ENCODE measurements at regions not wholly inside any gene's neighbourhood (a gene's known extent, or its start where the extent isn't known, plus 50 kb on each side); places are given as distances from the start of the nearest gene placed in this dataset.

- TF ChIP-seq RNF2 (conservative IDR thresholded peaks at IDR 0.05; ENCODE audit: low read depth) (no peak), CTCF (CRISPR knock-in tag; IDR thresholded peaks at IDR 0.05) (no peak), REST (IDR thresholded peaks at IDR 0.05; ENCODE audit: borderline replicate concordance in 1 of 2, low read depth in 1 of 2, low read length in 2 of 2) (no peak), TAF1 (CRISPR knock-in tag; IDR thresholded peaks at IDR 0.05) (no peak), IKZF5 (CRISPR knock-in tag; IDR thresholded peaks at IDR 0.05) (no peak)
Observed at GRCh38 chr4:59671037-59671436, 1529.1 kb upstream of the ADGRL3 start.
